Esophagus muscularis mucosa (tissue), 3 donors: ENCODE measurements at regions not wholly inside any gene's neighbourhood (a gene's known extent, or its start where the extent isn't known, plus 50 kb on each side); places are given as distances from the start of the nearest gene placed in this dataset.

Experiments used
- POLR2A ChIP-seq: fragments of 450-650 bp; IDR thresholded peaks from one replicate; pipeline ENCODE4 v1.6.1; 2017; ENCODE audit warnings: antibody characterized with exemption, moderate library complexity, mild to moderate bottlenecking, low read depth
- POLR2AphosphoS5 ChIP-seq, 2 donors: sonication (generic); formaldehyde crosslinking; IDR thresholded peaks; one replicate each; pipeline ENCODE4 v1.6.1; 2017; ENCODE audit warnings: antibody characterized with exemption in 2 of 2
- TF ChIP-seq, protein P1 (sequence below), 3 experiments: fragments of 200-600 bp in 2 of 3; fragments of 450-650 bp in 1 of 3; sonication (generic) in 2 of 3; IDR thresholded peaks; one replicate each; pipeline ENCODE4 v1.5.1; 2017 to 2019; ENCODE audit warnings: antibody characterized with exemption in 3 of 3, mild to moderate bottlenecking in 2 of 3, moderate library complexity in 1 of 3

DNA sequence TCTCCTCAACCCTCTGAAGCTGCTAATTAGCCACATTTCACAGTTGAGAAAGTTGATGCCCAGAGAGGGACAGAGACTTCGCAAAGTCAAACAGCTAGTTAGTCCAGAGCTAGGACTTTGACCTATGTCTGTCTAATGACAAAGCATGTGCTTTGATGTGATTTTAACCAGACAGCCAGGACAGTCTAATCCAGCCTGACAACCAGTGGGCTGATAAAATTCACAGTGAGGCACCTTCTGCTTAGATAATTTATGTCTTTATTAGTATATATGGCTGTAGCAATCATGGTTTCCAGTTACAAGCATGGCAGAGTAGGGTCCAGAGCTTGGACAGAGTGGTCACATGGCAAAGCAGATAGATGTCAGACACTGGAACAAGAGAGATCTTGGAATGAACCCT is 133.6 kb upstream of the C1QTNF7 start:
- TF ChIP-seq, protein P1, sequence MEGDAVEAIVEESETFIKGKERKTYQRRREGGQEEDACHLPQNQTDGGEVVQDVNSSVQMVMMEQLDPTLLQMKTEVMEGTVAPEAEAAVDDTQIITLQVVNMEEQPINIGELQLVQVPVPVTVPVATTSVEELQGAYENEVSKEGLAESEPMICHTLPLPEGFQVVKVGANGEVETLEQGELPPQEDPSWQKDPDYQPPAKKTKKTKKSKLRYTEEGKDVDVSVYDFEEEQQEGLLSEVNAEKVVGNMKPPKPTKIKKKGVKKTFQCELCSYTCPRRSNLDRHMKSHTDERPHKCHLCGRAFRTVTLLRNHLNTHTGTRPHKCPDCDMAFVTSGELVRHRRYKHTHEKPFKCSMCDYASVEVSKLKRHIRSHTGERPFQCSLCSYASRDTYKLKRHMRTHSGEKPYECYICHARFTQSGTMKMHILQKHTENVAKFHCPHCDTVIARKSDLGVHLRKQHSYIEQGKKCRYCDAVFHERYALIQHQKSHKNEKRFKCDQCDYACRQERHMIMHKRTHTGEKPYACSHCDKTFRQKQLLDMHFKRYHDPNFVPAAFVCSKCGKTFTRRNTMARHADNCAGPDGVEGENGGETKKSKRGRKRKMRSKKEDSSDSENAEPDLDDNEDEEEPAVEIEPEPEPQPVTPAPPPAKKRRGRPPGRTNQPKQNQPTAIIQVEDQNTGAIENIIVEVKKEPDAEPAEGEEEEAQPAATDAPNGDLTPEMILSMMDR (IDR thresholded peaks at IDR 0.05): no peak
- no peak for TF ChIP-seq POLR2AphosphoS5 (IDR thresholded peaks at IDR 0.05)
- TF ChIP-seq POLR2A: no peak
